ENCODE measurements at regions not wholly inside any gene's neighbourhood (a gene's known extent, or its start where the extent isn't known, plus 50 kb on each side); places are given as distances from the start of the nearest gene placed in this dataset.
"Not testable (repeated sequence)": the region's sequence is repeated elsewhere in the genome, so short reads cannot be mapped to it uniquely, and the experiment has no call there.

GRCh38 chr5:17088051-17088450, 129.4 kb upstream of the BASP1 start:
- no peaks in the 10 kb centered on the region for H3K4me1 ChIP-seq (ENCODE audit: control insufficient read depth, insufficient read depth, low read length)
- no peak for DNase-seq (ENCODE audit: low read depth)
- H3K36me3 ChIP-seq (ENCODE audit: control insufficient read depth, insufficient read depth, low read length, severe bottlenecking), result no peaks in the 10 kb centered on the region
- no peaks in the 10 kb centered on the region for H3K9me3 ChIP-seq (ENCODE audit: control insufficient read depth, low read length)
- no peak overlapping the region for H3K4me3 ChIP-seq (ENCODE audit: low read length)
- no peak overlapping the region for H3K9ac ChIP-seq (ENCODE audit: low read length)
- no peaks in the 10 kb centered on the region for H3K27me3 ChIP-seq (replicated peaks; ENCODE audit: control insufficient read depth, insufficient read depth, low read length)

- no peaks in the 10 kb centered on the region for H3K27me3 ChIP-seq (replicated peaks; ENCODE audit: control insufficient read depth, insufficient read depth, low read length)
- no peak overlapping the region for H3K4me3 ChIP-seq (ENCODE audit: low read length)
- H3K4me1 ChIP-seq (ENCODE audit: control insufficient read depth, insufficient read depth, low read length), result no peaks in the 10 kb centered on the region
- H3K9ac ChIP-seq (ENCODE audit: low read length), result no peak overlapping the region
- DNase-seq (ENCODE audit: low read depth), result no peak
- H3K9me3 ChIP-seq (ENCODE audit: control insufficient read depth, low read length), result no peaks in the 10 kb centered on the region
- H3K36me3 ChIP-seq (ENCODE audit: control insufficient read depth, insufficient read depth, low read length, severe bottlenecking), result no peaks in the 10 kb centered on the region
Measured at GRCh38 chr5:17089001-17089400, 128.4 kb upstream of the BASP1 start.

GRCh38 chr5:17089690-17090089, 127.7 kb upstream of the BASP1 start:
- no peaks in the 10 kb centered on the region for H3K36me3 ChIP-seq (ENCODE audit: control insufficient read depth, insufficient read depth, low read length, severe bottlenecking)
- no peaks in the 10 kb centered on the region for H3K27me3 ChIP-seq (replicated peaks; ENCODE audit: control insufficient read depth, insufficient read depth, low read length)
- peak; percentile 66 for DNase-seq (ENCODE audit: low read depth)
- H3K4me3 ChIP-seq (ENCODE audit: low read length), result no peak overlapping the region
- H3K9ac ChIP-seq (ENCODE audit: low read length), result no peak overlapping the region
- peaks cover 3% of the 10 kb centered on the region for H3K4me1 ChIP-seq (ENCODE audit: control insufficient read depth, insufficient read depth, low read length)
- no peaks in the 10 kb centered on the region for H3K9me3 ChIP-seq (ENCODE audit: control insufficient read depth, low read length)

GRCh38 chr5:17090839-17091238, 126.6 kb upstream of the BASP1 start:
- no peaks in the 10 kb centered on the region for H3K36me3 ChIP-seq (ENCODE audit: control insufficient read depth, insufficient read depth, low read length, severe bottlenecking)
- H3K9me3 ChIP-seq (ENCODE audit: control insufficient read depth, low read length), result no peaks in the 10 kb centered on the region
- H3K4me3 ChIP-seq (ENCODE audit: low read length), result no peak overlapping the region
- no peak for DNase-seq (ENCODE audit: low read depth)
- no peak overlapping the region for H3K9ac ChIP-seq (ENCODE audit: low read length)
- peaks cover 7% of the 10 kb centered on the region for H3K4me1 ChIP-seq (ENCODE audit: control insufficient read depth, insufficient read depth, low read length)
- no peaks in the 10 kb centered on the region for H3K27me3 ChIP-seq (replicated peaks; ENCODE audit: control insufficient read depth, insufficient read depth, low read length)

GRCh38 chr5:17094830-17095229, 122.6 kb upstream of the BASP1 start:
- H3K27me3 ChIP-seq (replicated peaks; ENCODE audit: control insufficient read depth, insufficient read depth, low read length), result peaks cover 3% of the 10 kb centered on the region
- no peak overlapping the region for H3K9ac ChIP-seq (ENCODE audit: low read length)
- no peaks in the 10 kb centered on the region for H3K9me3 ChIP-seq (ENCODE audit: control insufficient read depth, low read length)
- DNase-seq (ENCODE audit: low read depth), result peak; percentile 63
- peaks cover 7% of the 10 kb centered on the region for H3K4me1 ChIP-seq (ENCODE audit: control insufficient read depth, insufficient read depth, low read length)
- H3K36me3 ChIP-seq (ENCODE audit: control insufficient read depth, insufficient read depth, low read length, severe bottlenecking), result no peaks in the 10 kb centered on the region
- H3K4me3 ChIP-seq (ENCODE audit: low read length), result no peak overlapping the region

- Histone ChIP-seq H3K27me3 (replicated peaks; ENCODE audit: control insufficient read depth, insufficient read depth, low read length) (peaks cover 3% of the 10 kb centered on the region), H3K4me1 (ENCODE audit: control insufficient read depth, insufficient read depth, low read length) (peaks cover 7% of the 10 kb centered on the region), H3K9ac (ENCODE audit: low read length) (no peak overlapping the region), H3K36me3 (ENCODE audit: control insufficient read depth, insufficient read depth, low read length, severe bottlenecking) (no peaks in the 10 kb centered on the region), H3K4me3 (ENCODE audit: low read length) (no peak overlapping the region), H3K9me3 (ENCODE audit: control insufficient read depth, low read length) (no peaks in the 10 kb centered on the region)
- DNase-seq (ENCODE audit: low read depth), result no peak
Measured at GRCh38 chr5:17096952-17097695, 120.3 kb upstream of the BASP1 start.

GRCh38 chr5:17099946-17100345, 117.5 kb upstream of the BASP1 start:
- DNase-seq (ENCODE audit: low read depth), result no peak
- H3K27me3 ChIP-seq (replicated peaks; ENCODE audit: control insufficient read depth, insufficient read depth, low read length), result peaks cover 3% of the 10 kb centered on the region
- H3K4me3 ChIP-seq (ENCODE audit: low read length), result no peak overlapping the region
- H3K36me3 ChIP-seq (ENCODE audit: control insufficient read depth, insufficient read depth, low read length, severe bottlenecking), result no peaks in the 10 kb centered on the region
- no peaks in the 10 kb centered on the region for H3K9me3 ChIP-seq (ENCODE audit: control insufficient read depth, low read length)
- peaks cover under 1% of the 10 kb centered on the region for H3K4me1 ChIP-seq (ENCODE audit: control insufficient read depth, insufficient read depth, low read length)
- no peak overlapping the region for H3K9ac ChIP-seq (ENCODE audit: low read length)

GRCh38 chr5:17103461-17103860, 114.0 kb upstream of the BASP1 start:
- no peaks in the 10 kb centered on the region for H3K36me3 ChIP-seq (ENCODE audit: control insufficient read depth, insufficient read depth, low read length, severe bottlenecking)
- no peak overlapping the region for H3K4me3 ChIP-seq (ENCODE audit: low read length)
- H3K9ac ChIP-seq (ENCODE audit: low read length), result no peak overlapping the region
- peaks cover 15% of the 10 kb centered on the region for H3K4me1 ChIP-seq (ENCODE audit: control insufficient read depth, insufficient read depth, low read length)
- H3K27me3 ChIP-seq (replicated peaks; ENCODE audit: control insufficient read depth, insufficient read depth, low read length), result no peaks in the 10 kb centered on the region
- H3K9me3 ChIP-seq (ENCODE audit: control insufficient read depth, low read length), result no peaks in the 10 kb centered on the region
- DNase-seq (ENCODE audit: low read depth), result no peak

- no peaks in the 10 kb centered on the region for H3K27me3 ChIP-seq (replicated peaks; ENCODE audit: control insufficient read depth, insufficient read depth, low read length)
- H3K4me3 ChIP-seq (ENCODE audit: low read length), result no peak overlapping the region
- H3K36me3 ChIP-seq (ENCODE audit: control insufficient read depth, insufficient read depth, low read length, severe bottlenecking), result no peaks in the 10 kb centered on the region
- H3K9me3 ChIP-seq (ENCODE audit: control insufficient read depth, low read length), result no peaks in the 10 kb centered on the region
- DNase-seq (ENCODE audit: low read depth), result peak; percentile 87
- peaks cover 15% of the 10 kb centered on the region for H3K4me1 ChIP-seq (ENCODE audit: control insufficient read depth, insufficient read depth, low read length)
- no peak overlapping the region for H3K9ac ChIP-seq (ENCODE audit: low read length)
Measured at GRCh38 chr5:17105744-17106418, 111.5 kb upstream of the BASP1 start.

- H3K9me3 ChIP-seq (ENCODE audit: control insufficient read depth, low read length), result no peaks in the 10 kb centered on the region
- peaks cover 15% of the 10 kb centered on the region for H3K4me1 ChIP-seq (ENCODE audit: control insufficient read depth, insufficient read depth, low read length)
- no peaks in the 10 kb centered on the region for H3K27me3 ChIP-seq (replicated peaks; ENCODE audit: control insufficient read depth, insufficient read depth, low read length)
- H3K4me3 ChIP-seq (ENCODE audit: low read length), result no peak overlapping the region
- no peak for DNase-seq (ENCODE audit: low read depth)
- H3K9ac ChIP-seq (ENCODE audit: low read length), result no peak overlapping the region
- no peaks in the 10 kb centered on the region for H3K36me3 ChIP-seq (ENCODE audit: control insufficient read depth, insufficient read depth, low read length, severe bottlenecking)
Measured at GRCh38 chr5:17106521-17106920, 110.9 kb upstream of the BASP1 start.

- not testable (repeated sequence) for H3K9ac ChIP-seq (ENCODE audit: low read length); H3K4me3 ChIP-seq (ENCODE audit: low read length); DNase-seq (ENCODE audit: low read depth); H3K36me3 ChIP-seq (ENCODE audit: control insufficient read depth, insufficient read depth, low read length, severe bottlenecking); H3K9me3 ChIP-seq (ENCODE audit: control insufficient read depth, low read length); H3K27me3 ChIP-seq (replicated peaks; ENCODE audit: control insufficient read depth, insufficient read depth, low read length)
- peaks cover 14% of the 10 kb centered on the region for H3K4me1 ChIP-seq (ENCODE audit: control insufficient read depth, insufficient read depth, low read length)
Measured at GRCh38 chr5:17112091-17112716, 105.2 kb upstream of the BASP1 start.
